ENCODE measurements at regions not wholly inside any gene's neighbourhood (a gene's known extent, or its start where the extent isn't known, plus 50 kb on each side); places are given as distances from the start of the nearest gene placed in this dataset.

- TF ChIP-seq CTCF (IDR thresholded peaks at IDR 0.05; ENCODE audit: poor library complexity): no peak
- no peak for TF ChIP-seq EZH2 (IDR thresholded peaks at IDR 0.05; ENCODE audit: borderline replicate concordance)
These were observed 88.1 kb upstream of the ANKRD34C start for GRCh38 chr15:79194386-79194785.

All from hepatocyte (in vitro differentiated cells).